OCI-M1 (cell line): ENCODE measurements at regions not wholly inside any gene's neighbourhood (a gene's known extent, or its start where the extent isn't known, plus 50 kb on each side); places are given as distances from the start of the nearest gene placed in this dataset.

ENCODE experiments used
- DNase-seq: peaks from one replicate; lab custom pipeline; 2025; lab: John Stamatoyannopoulos, UW

GRCh38 chr12:88310666-88311065 is 168.6 kb downstream of the TMTC3 start:
- DNase-seq = no peak

- no peak for DNase-seq
These were observed 171.4 kb downstream of the TMTC3 start for GRCh38 chr12:88313554-88313953.

GRCh38 chr12:88314706-88315105 is 172.6 kb downstream of the TMTC3 start:
- no peak for DNase-seq

DNA sequence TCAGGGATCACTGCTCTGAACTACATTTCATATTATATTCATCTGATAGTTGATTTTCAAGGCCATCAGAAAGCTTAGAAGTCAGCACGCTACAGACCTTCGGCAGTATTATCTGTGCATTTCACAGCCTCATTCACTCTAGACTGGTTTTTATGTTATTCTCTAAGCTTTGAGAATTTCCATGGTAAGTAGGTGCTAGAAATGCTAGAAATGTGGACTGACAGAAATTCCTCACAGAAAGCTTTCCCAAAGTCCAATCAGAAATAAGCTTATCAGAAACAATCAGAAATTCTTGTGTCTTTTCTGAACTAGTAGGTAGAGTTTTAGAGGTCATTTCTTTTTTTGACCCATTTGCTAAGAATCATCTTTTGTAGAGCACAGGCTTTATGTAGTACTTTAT is 176.6 kb downstream of the TMTC3 start:
- DNase-seq = no peak

DNA sequence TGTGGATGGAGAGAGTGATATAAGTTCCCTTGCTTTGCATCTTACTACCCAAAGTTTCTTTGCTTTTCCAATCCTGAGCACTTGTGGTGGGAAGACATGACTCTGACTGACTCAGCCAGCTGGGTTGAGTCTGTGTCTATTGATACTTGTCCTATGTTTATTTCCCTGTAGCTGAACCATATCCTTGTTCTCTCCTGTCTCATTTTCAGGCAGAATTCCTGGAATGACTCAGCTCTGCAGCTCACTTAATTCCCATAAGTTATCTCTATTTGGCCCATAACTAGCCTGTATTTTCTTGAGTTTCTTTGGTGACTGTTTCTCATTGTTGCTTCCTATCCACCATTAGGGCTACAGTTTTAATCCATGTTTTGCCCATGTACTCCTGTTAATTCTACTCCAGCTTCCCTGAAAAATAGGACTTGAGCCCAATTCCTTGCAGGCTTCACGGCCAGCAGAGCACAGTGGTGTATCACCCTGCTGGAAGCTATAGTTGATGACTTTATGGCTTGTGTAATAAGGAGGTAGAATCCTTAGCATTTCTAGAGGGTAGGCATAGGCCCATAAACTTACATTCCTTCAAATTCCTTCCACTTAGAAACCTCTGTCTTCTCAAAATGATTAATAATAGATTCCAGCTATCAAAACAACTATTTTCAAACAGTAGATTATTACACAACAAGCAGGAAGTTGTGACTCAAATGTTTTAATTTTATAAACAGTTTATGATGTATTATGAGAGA is 183.1 kb downstream of the TMTC3 start:
- DNase-seq = no peak

GRCh38 chr12:88325816-88326189 is 183.7 kb downstream of the TMTC3 start:
- no peak for DNase-seq

DNA sequence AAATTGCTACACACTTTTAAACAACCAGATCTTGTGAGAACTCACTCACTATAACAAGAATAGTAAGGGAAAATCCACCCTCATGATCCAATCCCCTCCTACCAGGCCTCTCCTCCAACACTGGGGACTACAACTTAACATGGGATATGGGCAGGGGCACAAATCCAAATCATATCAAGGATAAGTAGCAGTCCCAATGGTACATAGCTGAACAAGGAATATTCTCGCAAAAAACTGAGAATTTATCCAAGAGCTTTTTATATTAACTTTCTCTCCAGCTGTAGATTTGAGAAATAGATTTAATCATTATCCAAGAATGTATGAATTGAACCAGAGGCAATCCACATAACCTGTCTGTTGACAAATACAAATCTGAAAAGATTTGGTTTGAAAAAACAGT is 185.2 kb downstream of the TMTC3 start:
- DNase-seq = no peak

DNA sequence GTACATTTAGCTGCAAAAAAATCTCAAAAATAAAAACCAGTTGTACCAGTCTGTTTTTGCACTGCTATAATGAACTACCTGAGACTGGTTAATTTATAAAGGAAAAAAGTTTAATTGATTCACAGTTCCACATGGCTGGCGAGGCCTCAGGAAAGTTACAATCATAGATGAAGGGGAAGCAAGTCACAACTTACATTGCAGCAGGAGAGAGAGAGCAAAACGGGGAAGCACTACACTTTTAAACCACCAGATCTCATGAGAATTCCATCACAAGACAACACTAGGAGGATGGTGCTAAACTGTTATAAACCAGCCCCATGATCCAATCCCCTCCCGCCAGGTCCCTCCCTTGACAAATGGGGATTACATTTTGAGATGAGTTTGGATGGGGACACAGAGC is 186.0 kb downstream of the TMTC3 start:
- DNase-seq = no peak

DNA sequence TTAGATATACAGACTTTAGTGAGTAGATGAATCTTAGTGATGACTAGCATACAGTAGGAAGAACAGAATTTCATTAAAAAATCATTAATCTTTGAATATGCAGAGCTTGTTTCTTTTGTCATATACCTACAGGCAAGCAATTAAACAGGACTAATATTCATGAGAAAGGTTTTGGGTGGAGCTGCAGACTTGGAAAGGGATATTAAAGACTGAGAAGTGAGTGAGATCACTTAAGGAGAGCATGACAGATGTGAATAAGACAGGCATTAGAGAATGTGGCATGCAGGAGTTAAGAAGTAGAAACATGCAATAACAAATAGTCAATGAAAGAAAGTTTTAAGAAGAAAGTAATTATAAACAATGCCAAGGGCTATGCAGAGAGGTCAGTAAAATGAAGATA is 187.7 kb downstream of the TMTC3 start:
- DNase-seq = no peak

GRCh38 chr12:88334271-88334670 is 192.2 kb downstream of the TMTC3 start:
- peak; percentile 17 for DNase-seq

GRCh38 chr12:88336076-88336739 is 194.1 kb downstream of the TMTC3 start:
- DNase-seq = no peak

- DNase-seq = no peak
These were observed 196.4 kb downstream of the TMTC3 start for GRCh38 chr12:88338486-88338885.

DNA sequence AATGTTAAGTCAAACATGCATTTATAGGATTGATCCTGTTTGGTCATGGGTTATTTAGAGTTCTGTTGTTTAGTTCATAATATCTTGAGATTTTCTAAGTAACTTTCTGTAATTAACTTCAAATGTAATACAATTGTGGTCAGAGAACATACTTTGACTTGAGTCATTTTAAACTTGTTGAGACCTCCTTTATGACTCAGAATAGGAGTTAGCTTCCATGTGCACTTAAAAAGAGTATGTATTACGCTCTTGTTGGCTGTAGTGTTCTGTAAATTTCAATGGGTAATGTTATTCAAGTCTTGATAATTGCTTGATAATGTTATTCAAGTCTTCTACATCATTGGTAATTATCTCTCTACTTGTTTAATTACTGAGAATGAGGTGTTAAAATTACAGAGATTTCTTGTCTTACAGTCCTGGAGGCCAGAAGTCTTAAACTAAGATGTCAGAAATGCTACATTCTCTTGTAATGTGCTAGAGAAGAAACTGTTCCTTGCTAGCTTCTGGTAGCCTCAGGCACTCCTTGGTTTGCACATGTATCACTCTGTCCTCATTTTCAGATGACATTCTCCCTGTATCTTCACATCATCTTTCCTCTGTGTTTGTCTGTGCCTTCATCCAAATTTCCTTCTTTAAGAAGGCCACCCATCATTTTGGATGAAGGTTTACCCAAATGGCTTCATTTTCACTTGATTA is 197.3 kb downstream of the TMTC3 start:
- DNase-seq = no peak

- DNase-seq = no peak
These were observed 197.9 kb downstream of the TMTC3 start for GRCh38 chr12:88339966-88340365.

DNA sequence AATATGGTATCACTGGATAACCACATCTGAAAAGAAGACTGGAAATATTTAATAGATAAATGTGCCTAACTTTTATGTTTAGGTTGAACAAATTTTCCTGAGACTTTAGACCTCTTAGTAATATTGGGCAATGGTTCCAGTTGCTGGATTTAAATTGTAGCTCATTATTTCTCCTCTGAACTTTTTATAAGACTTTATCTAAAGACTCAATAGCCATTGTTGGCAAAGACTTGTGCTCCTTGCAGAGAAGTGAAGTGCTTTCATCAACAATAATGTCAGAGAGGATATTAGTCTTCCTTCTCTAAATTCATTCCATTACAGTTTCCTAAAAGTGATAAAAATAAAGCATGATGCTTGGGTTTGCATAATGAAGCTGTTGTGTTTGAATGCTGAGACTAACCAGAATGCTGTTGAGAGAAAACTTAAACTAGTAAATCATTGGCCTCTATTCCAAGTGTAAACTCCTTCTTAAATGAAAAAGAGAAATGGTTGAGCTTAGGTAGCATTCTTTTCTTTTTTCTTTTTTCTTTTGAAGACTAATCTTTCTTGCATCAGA is 200.2 kb downstream of the TMTC3 start:
- DNase-seq = no peak

GRCh38 chr12:88351146-88351545 is 209.0 kb downstream of the TMTC3 start:
- no peak for DNase-seq

- no peak for DNase-seq
These were observed 212.6 kb downstream of the TMTC3 start for GRCh38 chr12:88354691-88355090.

- peak; percentile 65 for DNase-seq
These were observed 218.2 kb downstream of the TMTC3 start for GRCh38 chr12:88360343-88360742.

GRCh38 chr12:88361493-88361892 is 218.8 kb downstream of the KITLG start:
- DNase-seq = no peak

GRCh38 chr12:88362439-88362838 is 217.8 kb downstream of the KITLG start:
- no peak for DNase-seq

GRCh38 chr12:88365403-88365802 is 214.9 kb downstream of the KITLG start:
- no peak for DNase-seq

GRCh38 chr12:88366101-88366500 is 214.2 kb downstream of the KITLG start:
- no peak for DNase-seq

GRCh38 chr12:88367231-88367630 is 213.0 kb downstream of the KITLG start:
- no peak for DNase-seq
